H1 (cell line): ENCODE measurements at regions not wholly inside any gene's neighbourhood (a gene's known extent, or its start where the extent isn't known, plus 50 kb on each side); places are given as distances from the start of the nearest gene placed in this dataset.
"Not testable (repeated sequence)": the region's sequence is repeated elsewhere in the genome, so short reads cannot be mapped to it uniquely, and the experiment has no call there.

ENCODE experiments used
- CTCF ChIA-PET: fragments of 300-600 bp; sonication (Branson Sonifier 250); formaldehyde crosslinking; loops from one replicate; lab custom pipeline; 2021; ENCODE audit not compliant: partially characterized antibody; lab: Charles Lee
- POLR2A ChIA-PET: fragments of 300-600 bp; sonication (Branson Sonifier 250); formaldehyde crosslinking; loops from one replicate; lab custom pipeline; 2021; ENCODE audit warnings: inconsistent platforms; ENCODE audit not compliant: partially characterized antibody; lab: Charles Lee
- DNase-seq, 2 experiments: peaks; one replicate each; pipeline versions ENCODE4 v3.0.0 to v3.0.0-alpha.2; 2010 to 2022; ENCODE audit warnings: low spot score in 2 of 2, low read depth in 1 of 2, mixed read lengths in 1 of 2
- FAIRE-seq: peaks from 2 replicates; lab custom pipeline; 2011; peaks lifted over from hg19 to GRCh38; lab: Jason Lieb, UNC
- H2AFZ ChIP-seq: 2 replicates; pipeline ENCODE4 v1.8.1; 2012; ENCODE audit warnings: low read length, inconsistent platforms
- H2AK5ac ChIP-seq: 2 replicates; pipeline ENCODE4 v1.6.1; 2013; ENCODE audit warnings: low read depth, low read length
- H2BK120ac ChIP-seq: replicated peaks from 2 replicates; pipeline ENCODE3; 2013; ENCODE audit warnings: low read depth, low read length, inconsistent platforms
- H2BK12ac ChIP-seq: 2 replicates; pipeline ENCODE4 v1.6.1; 2013; ENCODE audit warnings: low read depth, low read length
- H2BK15ac ChIP-seq: 2 replicates; pipeline ENCODE4 v1.6.1; 2013; ENCODE audit warnings: low read length
- H2BK20ac ChIP-seq: 2 replicates; pipeline ENCODE4 v1.6.1; 2013; ENCODE audit warnings: low read length
- H2BK5ac ChIP-seq: 2 replicates; pipeline ENCODE4 v1.6.1; 2013; ENCODE audit warnings: low read depth, low read length
- H3K14ac ChIP-seq: 2 replicates; pipeline ENCODE4 v1.6.1; 2013; ENCODE audit warnings: inconsistent platforms; ENCODE audit not compliant: insufficient read length
- H3K18ac ChIP-seq: 2 replicates; pipeline ENCODE4 v1.6.1; 2013; ENCODE audit warnings: low read length; ENCODE audit errors: extremely low read depth
- H3K23ac ChIP-seq: 2 replicates; pipeline ENCODE4 v1.6.1; 2013; ENCODE audit warnings: inconsistent platforms; ENCODE audit not compliant: insufficient read length
- H3K23me2 ChIP-seq: 2 replicates; pipeline ENCODE4 v1.6.1; 2013; ENCODE audit warnings: low read depth, low read length
- H3K27ac ChIP-seq: 2 replicates; pipeline ENCODE4 v1.6.1; 2011; ENCODE audit warnings: low read depth, low read length, inconsistent platforms
- H3K27me3 ChIP-seq, 4 experiments: replicated peaks in 1 of 4; 1 replicate in 1 of 4; 2 replicates in 3 of 4; pipeline versions ENCODE4 v1.6.1 to v1.8.1; 2011 to 2013; ENCODE audit warnings: low read length in 3 of 4, mild to moderate bottlenecking in 3 of 4, inconsistent platforms in 2 of 4, mixed read lengths in 2 of 4, moderate library complexity in 1 of 4; ENCODE audit not compliant: control insufficient read depth in 3 of 4, insufficient read depth in 3 of 4; ENCODE audit errors: extremely low read depth in 1 of 4
- H3K36me3 ChIP-seq, 4 experiments: 2 replicates each; pipeline versions ENCODE4 v1.6.1 to v1.8.1; 2011 to 2013; ENCODE audit warnings: mild to moderate bottlenecking in 4 of 4, low read length in 3 of 4, moderate library complexity in 2 of 4, control low read depth in 1 of 4, inconsistent platforms in 1 of 4; ENCODE audit not compliant: insufficient read depth in 4 of 4, control insufficient read depth in 2 of 4
- H3K4ac ChIP-seq: replicated peaks from 2 replicates; pipeline ENCODE3; 2013; ENCODE audit warnings: low read length, low read depth, mixed read lengths, inconsistent platforms; ENCODE audit not compliant: insufficient read length
- H3K4me1 ChIP-seq, 4 experiments: replicated peaks in 1 of 4; 1 replicate in 1 of 4; 2 replicates in 3 of 4; pipeline versions ENCODE4 v1.6.1 to v1.8.1; 2011 to 2013; ENCODE audit warnings: low read length in 3 of 4, inconsistent platforms in 2 of 4, mixed read lengths in 1 of 4; ENCODE audit not compliant: insufficient read depth in 4 of 4, control insufficient read depth in 3 of 4
- H3K4me2 ChIP-seq, 2 experiments: 2 replicates each; pipeline versions ENCODE4 v1.6.1 to v1.8.1; 2011 to 2013; ENCODE audit warnings: low read depth in 2 of 2, low read length in 2 of 2, control low read depth in 1 of 2, inconsistent platforms in 1 of 2, mild to moderate bottlenecking in 1 of 2; ENCODE audit not compliant: insufficient read depth in 1 of 2
- H3K4me3 ChIP-seq, 4 experiments: fragments of 200-600, 300-600 bp in 1 of 4; sonication (generic), shearing (Covaris generic), sonication (Bioruptor Twin) in 1 of 4; 2 replicates each; pipeline versions ENCODE4 v1.5.1 to v1.8.1; 2011 to 2016; ENCODE audit warnings: low read length in 4 of 4, low read depth in 3 of 4, control low read depth in 2 of 4, inconsistent platforms in 2 of 4, mild to moderate bottlenecking in 2 of 4, mixed read lengths in 1 of 4, moderate library complexity in 1 of 4; ENCODE audit not compliant: insufficient read depth in 2 of 4; ENCODE audit errors: extremely low read depth in 1 of 4
- H3K56ac ChIP-seq: replicated peaks from 2 replicates; pipeline ENCODE3; 2013; ENCODE audit warnings: low read depth, mild to moderate bottlenecking, mixed read lengths, low read length, inconsistent platforms; ENCODE audit not compliant: insufficient read length
- H3K79me1 ChIP-seq: 2 replicates; pipeline ENCODE4 v1.6.1; 2013; ENCODE audit warnings: low read depth, low read length, control low read depth
- H3K79me2 ChIP-seq, 2 experiments: 2 replicates each; pipeline versions ENCODE4 v1.6.1 to v1.8.1; 2012 to 2013; ENCODE audit warnings: low read length in 2 of 2, mild to moderate bottlenecking in 2 of 2, inconsistent platforms in 1 of 2; ENCODE audit not compliant: insufficient read depth in 2 of 2, control insufficient read depth in 1 of 2
- H3K9ac ChIP-seq, 4 experiments: replicated peaks in 1 of 4; 1 replicate in 1 of 4; 2 replicates in 3 of 4; pipeline versions ENCODE4 v1.6.1 to v1.8.1; 2011 to 2013; ENCODE audit warnings: low read depth in 3 of 4, low read length in 3 of 4, control low read depth in 2 of 4, mild to moderate bottlenecking in 2 of 4, moderate library complexity in 2 of 4, inconsistent platforms in 1 of 4; ENCODE audit errors: extremely low read depth in 1 of 4
- H3K9me3 ChIP-seq, 2 experiments: 2 replicates each; pipeline versions ENCODE4 v1.6.1 to v1.8.1; 2012 to 2013; ENCODE audit warnings: mild to moderate bottlenecking in 2 of 2, moderate library complexity in 2 of 2, control low read depth in 1 of 2, inconsistent platforms in 1 of 2, low read depth in 1 of 2, low read length in 1 of 2, mixed read lengths in 1 of 2; ENCODE audit not compliant: insufficient read depth in 2 of 2
- H4K20me1 ChIP-seq, 2 experiments: replicated peaks in 1 of 2; 2 replicates each; pipeline versions ENCODE3 to v1.8.1; 2011 to 2013; ENCODE audit warnings: inconsistent platforms in 2 of 2, low read length in 2 of 2, mild to moderate bottlenecking in 1 of 2; ENCODE audit not compliant: insufficient read depth in 2 of 2, control insufficient read depth in 1 of 2
- H4K5ac ChIP-seq: 2 replicates; pipeline ENCODE4 v1.6.1; 2013; ENCODE audit warnings: low read length, low read depth, mixed read lengths, inconsistent platforms; ENCODE audit not compliant: insufficient read length
- H4K8ac ChIP-seq: 2 replicates; pipeline ENCODE4 v1.8.0; 2013; ENCODE audit warnings: mild to moderate bottlenecking, moderate library complexity, low read length, inconsistent platforms; ENCODE audit not compliant: insufficient read depth; ENCODE audit errors: extremely low read depth
- H4K91ac ChIP-seq: replicated peaks from 2 replicates; pipeline ENCODE3; 2013; ENCODE audit warnings: low read length, mixed read lengths, inconsistent platforms; ENCODE audit not compliant: insufficient read length
- WGBS, 2 experiments: shearing (Covaris generic) in 1 of 2; methylation state at CpG; one replicate each; pipeline versions ENCODE4 v1.1.6 to v1.1.7; 2013 to 2015; ENCODE audit warnings: low lambda C conversion rate in 2 of 2, mixed read lengths in 2 of 2, inconsistent platforms in 1 of 2, low coverage in 1 of 2, missing lambda C conversion rate in 1 of 2; ENCODE audit not compliant: insufficient replicate concordance in 2 of 2, insufficient coverage in 1 of 2, insufficient read length in 1 of 2; ENCODE audit errors: extremely low coverage in 1 of 2, missing lambda C conversion rate in 1 of 2; 5-methylcytosine and 5-hydroxymethylcytosine counted together

- DNase-seq, H3K36me3 ChIP-seq, H3K27ac ChIP-seq, H2BK5ac ChIP-seq, H2AFZ ChIP-seq, CTCF ChIA-PET, H3K27me3 ChIP-seq, H3K9me3 ChIP-seq, H3K14ac ChIP-seq, H4K8ac ChIP-seq, FAIRE-seq, H2AK5ac ChIP-seq, H2BK15ac ChIP-seq, H3K79me2 ChIP-seq, H2BK12ac ChIP-seq, H4K20me1 ChIP-seq, H3K9ac ChIP-seq, H4K5ac ChIP-seq, H3K56ac ChIP-seq, H3K23me2 ChIP-seq, H4K91ac ChIP-seq, H3K4ac ChIP-seq, POLR2A ChIA-PET, H3K18ac ChIP-seq, H3K23ac ChIP-seq, H3K79me1 ChIP-seq, H3K4me1 ChIP-seq, H2BK120ac ChIP-seq, H2BK20ac ChIP-seq, H3K4me3 ChIP-seq, H3K4me2 ChIP-seq: not testable (repeated sequence)
- 97% methylated on average over 16 of the region's 26 CpGs; no CpG with 5 or more reads in 1 of the 2 experiments for WGBS, 2 experiments
Observed at GRCh38 chr6:27045131-27045530, 202.4 kb upstream of the PRSS16 start.

DNA sequence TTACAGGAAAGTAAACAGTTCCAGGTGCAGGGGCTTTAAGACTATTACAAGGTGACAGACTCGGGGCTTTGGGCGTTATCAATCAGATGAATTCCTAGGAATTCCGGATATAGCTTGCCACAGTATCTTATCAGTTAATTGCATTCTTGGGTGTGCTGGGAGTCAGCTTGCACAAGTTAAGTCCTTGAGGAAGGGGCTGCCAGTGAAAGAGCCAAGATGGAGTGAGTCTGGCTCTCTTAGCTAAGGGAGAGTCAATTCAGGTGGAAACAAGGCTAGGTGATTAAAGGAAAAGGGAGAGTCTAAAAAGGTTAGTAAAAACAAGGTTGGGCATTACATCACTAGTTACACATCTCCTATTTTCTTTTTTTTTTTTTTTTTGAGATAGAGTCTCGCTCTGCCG, 199.8 kb upstream of the PRSS16 start:
- POLR2A ChIA-PET, H4K91ac ChIP-seq, H3K36me3 ChIP-seq, H3K27ac ChIP-seq, H3K4me1 ChIP-seq, H3K23ac ChIP-seq, H3K9ac ChIP-seq, FAIRE-seq, H3K4ac ChIP-seq, H3K79me2 ChIP-seq, H3K79me1 ChIP-seq, H2BK15ac ChIP-seq, H2AK5ac ChIP-seq, H3K18ac ChIP-seq, H4K8ac ChIP-seq, H2BK12ac ChIP-seq, H2BK120ac ChIP-seq, DNase-seq, H2BK20ac ChIP-seq, H4K20me1 ChIP-seq, H3K4me2 ChIP-seq, H3K23me2 ChIP-seq, H3K56ac ChIP-seq, H3K4me3 ChIP-seq, H2BK5ac ChIP-seq, H3K27me3 ChIP-seq, H2AFZ ChIP-seq, H4K5ac ChIP-seq, H3K14ac ChIP-seq, H3K9me3 ChIP-seq: not testable (repeated sequence)
- WGBS, 2 experiments: 95% methylated on average over 3 of the region's 5 CpGs; no CpG with 5 or more reads in 1 of the 2 experiments
- CTCF ChIA-PET: interaction anchor here (0.7 kb wide), 1 partner anchor 1447 kb away, joined by 3 read pairs; no protein-coding TSS in a partner anchor
